GM18498 (cell line): ENCODE measurements at regions not wholly inside any gene's neighbourhood (a gene's known extent, or its start where the extent isn't known, plus 50 kb on each side); places are given as distances from the start of the nearest gene placed in this dataset.

Source experiments
- ATAC-seq: cut with Tn5 transposase; IDR thresholded peaks from one replicate; pipeline ENCODE4 v1.9.1; 2021; ENCODE audit warnings: mild to moderate bottlenecking, moderate library complexity; ENCODE audit not compliant: unreplicated experiment

DNA sequence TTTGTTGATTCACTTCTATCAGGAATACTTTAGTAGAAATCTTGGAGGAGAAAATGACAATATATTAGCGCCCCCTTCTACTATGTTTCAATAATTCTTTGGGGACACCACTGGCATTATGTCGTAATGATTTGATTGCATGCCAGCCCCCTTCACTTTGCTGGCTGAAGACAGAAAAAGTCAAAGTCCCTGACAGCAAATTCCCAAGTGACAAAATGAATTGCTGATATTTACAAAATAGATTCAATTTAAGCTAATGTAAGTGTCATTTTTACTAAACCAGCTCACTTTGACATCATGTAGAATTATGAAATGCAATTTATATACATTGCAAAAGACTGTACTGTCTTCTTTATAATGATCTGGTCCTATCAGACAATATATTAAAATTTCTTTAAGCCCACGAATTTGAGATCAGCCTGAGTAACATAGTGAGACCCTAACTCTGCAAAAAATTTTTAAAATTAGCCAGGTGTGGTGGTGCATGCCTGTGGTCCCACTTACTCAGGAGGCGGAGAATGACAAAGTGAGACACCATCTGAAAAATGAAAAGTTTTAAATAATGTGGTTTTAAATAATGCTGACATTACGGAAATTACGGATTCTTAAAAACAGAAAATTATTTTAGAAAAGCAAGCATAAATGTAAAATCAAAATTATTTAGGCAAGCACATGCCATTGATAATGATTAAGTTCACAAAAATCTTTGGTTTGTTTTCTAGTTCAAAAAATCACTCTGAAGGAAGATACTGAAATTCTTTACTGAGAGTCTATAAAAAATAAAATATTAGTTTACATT, 520.1 kb upstream of the PKDCC start:
- ATAC-seq: no peak

GRCh38 chr2:41535575-41535974, 512.2 kb upstream of the PKDCC start:
- ATAC-seq: no peak

GRCh38 chr2:41540272-41540998, 507.4 kb upstream of the PKDCC start:
- ATAC-seq: no peak

- ATAC-seq: no peak
Observed at GRCh38 chr2:41543726-41544125, 504.1 kb upstream of the PKDCC start.

GRCh38 chr2:41544709-41545108, 503.1 kb upstream of the PKDCC start:
- no peak for ATAC-seq

DNA sequence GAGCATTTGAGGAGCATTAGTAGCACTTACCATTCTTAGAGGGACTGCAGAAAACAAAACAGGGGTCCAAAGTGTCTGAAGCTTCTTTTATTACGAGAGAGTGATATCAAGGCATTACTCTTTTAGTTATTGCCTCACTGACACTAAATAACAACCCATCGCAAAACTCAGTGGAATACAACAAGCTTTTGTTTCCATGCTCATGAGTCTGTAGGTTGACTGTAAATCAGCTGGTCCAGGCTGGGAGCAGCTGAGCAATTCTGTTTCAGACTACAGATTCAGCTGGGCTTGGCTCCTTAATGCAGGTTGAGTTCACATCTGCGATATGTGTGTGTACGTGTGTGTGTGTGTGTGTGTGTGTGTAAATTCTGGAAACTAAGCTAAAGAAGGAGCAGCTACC, 501.8 kb upstream of the PKDCC start:
- no peak for ATAC-seq

GRCh38 chr2:41568648-41569047, 479.2 kb upstream of the PKDCC start:
- no peak for ATAC-seq

DNA sequence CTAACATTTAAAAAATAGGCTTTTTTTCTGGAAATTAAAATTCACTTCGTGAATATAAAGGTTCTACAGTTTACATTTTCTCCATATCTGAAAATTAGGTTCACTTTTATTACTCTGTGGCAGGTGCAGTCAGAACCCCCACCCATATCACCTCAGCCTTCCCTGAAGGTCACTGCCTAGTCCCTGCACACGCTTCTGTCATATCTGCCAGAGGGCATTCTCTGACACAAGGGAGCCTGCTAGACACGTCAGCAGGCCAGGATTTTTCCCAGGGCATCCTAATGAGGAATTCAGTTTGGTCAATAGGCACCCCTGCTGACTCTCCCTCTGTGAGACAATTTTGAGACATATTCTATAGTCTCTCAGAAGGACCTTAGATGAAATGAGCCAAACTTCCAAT, 475.7 kb upstream of the PKDCC start:
- ATAC-seq: no peak

GRCh38 chr2:41576423-41576822, 471.4 kb upstream of the PKDCC start:
- no peak for ATAC-seq

GRCh38 chr2:41579806-41580205, 468.0 kb upstream of the PKDCC start:
- ATAC-seq: no peak

DNA sequence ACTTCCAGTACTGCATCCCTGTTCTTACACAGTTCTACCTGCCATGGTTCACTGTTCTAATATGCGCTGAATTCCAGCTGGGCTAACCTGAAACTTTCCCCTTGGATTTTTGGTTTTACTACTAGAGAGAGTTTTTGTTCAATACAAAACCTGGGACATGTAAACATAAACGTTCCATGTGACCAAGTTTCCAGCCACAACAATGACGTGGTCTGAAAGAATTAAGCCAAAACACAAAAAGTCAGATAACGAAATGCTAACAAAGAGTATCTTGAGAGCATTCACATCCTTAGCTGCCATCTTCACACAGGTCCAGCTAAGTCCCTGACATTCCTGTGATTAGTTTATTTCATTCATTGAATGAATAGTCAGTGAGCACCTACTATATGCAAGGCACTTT, 467.0 kb upstream of the PKDCC start:
- ATAC-seq: no peak

GRCh38 chr2:41595240-41595639, 452.6 kb upstream of the PKDCC start:
- ATAC-seq: no peak

DNA sequence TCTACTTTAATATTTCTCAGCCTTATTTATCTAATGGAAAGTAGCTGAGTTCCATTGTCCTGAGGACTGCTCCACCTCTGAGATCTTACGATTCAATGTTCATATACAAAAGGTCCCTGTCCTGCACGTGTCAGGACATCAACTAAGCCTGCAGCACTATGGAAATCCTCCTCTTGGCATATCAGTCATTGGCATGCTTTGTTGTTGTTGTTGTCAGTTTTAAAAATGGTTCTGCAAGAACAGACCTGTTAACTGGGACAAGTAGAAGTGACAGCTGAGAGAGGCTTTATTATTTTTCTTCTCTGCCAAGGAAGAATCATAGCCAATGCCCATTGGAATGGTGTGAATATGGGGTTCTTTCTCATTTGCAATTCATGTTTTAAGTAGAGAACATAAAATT, 450.1 kb upstream of the PKDCC start:
- no peak for ATAC-seq

- no peak for ATAC-seq
Observed at GRCh38 chr2:41598161-41598894, 449.5 kb upstream of the PKDCC start.

DNA sequence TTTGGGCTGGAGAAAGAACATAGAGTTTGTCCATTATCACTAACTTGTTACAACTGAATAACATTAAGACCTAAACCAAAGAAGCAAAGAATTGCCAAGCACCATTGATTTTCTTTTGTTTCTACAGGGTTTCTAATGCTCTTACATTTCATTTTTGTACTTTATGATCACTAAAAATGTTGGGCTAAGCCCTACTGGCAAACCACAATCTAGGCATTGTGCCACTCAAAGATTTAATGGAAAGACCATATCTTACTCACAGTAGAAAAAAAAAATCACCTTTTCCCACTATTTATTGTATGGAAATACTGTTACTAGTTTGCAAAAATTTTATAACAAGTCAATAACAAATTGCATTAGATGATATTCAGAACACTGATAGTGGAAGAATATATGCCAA, 447.4 kb upstream of the PKDCC start:
- no peak for ATAC-seq

- no peak for ATAC-seq
Observed at GRCh38 chr2:41602341-41602740, 445.5 kb upstream of the PKDCC start.

GRCh38 chr2:41605311-41605710, 442.5 kb upstream of the PKDCC start:
- no peak for ATAC-seq

DNA sequence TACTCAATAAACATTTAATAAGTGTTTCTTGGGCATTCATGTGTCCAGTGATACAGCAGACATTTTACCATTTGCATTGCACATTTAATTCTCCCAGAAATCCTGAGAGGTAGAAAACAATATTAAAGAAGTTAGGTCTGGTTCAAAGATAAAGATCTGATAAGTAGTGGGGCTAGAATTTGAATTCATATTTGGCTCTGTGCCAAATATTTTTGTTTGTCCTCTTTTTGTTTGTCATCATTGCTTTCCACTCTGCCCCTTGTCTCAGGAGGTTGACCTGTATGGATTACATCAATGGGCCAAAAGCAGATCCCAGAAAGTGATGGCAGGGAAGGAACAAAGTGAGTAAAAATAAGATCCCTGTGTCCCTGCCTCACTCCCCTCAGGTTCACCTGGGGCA, 441.9 kb upstream of the PKDCC start:
- ATAC-seq: no peak

- ATAC-seq: no peak
Observed at GRCh38 chr2:41610501-41611190, 437.2 kb upstream of the PKDCC start.

DNA sequence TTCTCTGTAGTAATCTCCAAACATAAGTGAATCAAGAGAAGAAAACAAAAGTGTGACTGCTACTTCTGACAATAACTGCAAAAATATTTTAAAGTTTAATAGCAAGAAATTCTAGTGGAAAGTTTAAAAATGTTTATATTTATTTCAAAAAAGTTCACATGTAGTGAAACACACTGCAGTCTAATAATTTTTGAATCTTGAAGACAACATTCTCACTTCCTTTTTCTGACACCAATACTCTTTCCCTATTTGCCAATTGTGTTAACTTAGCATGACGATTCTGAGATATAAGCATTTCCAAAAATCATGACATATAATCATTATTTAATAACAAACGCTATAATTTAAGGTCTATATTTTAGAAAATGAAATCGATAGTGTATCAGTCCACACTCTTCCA, 429.1 kb upstream of the PKDCC start:
- no peak for ATAC-seq

DNA sequence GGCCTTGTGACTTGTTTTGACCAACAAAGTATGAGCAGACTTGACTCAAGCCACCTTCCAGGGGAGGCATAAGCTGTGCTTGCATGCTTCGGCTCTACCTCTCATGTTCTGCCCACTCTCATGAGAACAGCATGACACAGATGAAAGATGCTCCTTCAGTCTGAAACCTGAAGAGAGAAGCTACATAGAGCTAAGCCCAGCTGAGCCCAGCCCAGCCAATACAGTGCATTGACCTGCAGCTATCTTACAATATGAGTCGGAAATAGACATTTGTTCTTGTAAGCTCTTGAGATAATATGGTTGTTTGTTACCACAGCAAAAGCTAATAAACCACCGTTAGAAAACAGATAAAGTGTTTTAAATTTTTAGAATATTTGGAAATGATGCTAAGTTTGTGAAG, 426.7 kb upstream of the PKDCC start:
- no peak for ATAC-seq
